Stomach (tissue), 8 donors: ENCODE measurements at regions not wholly inside any gene's neighbourhood (a gene's known extent, or its start where the extent isn't known, plus 50 kb on each side); places are given as distances from the start of the nearest gene placed in this dataset.

Experiments
- DNase-seq, 2 donors: peaks; one replicate each; pipeline versions ENCODE4 v3.0.0 to v3.0.0-alpha.2; 2013 to 2019
- H3K27ac ChIP-seq, 5 donors: fragments of 200-600 bp in 4 of 5; sonication (generic) in 4 of 5; one replicate each; pipeline ENCODE4 v1.5.1; 2013 to 2019; ENCODE audit warnings: mild to moderate bottlenecking in 1 of 5, moderate library complexity in 1 of 5
- H3K27me3 ChIP-seq, 3 donors: fragments of 200-600 bp; sonication (generic); one replicate each; pipeline ENCODE4 v1.5.1; 2017 to 2019; ENCODE audit warnings: mixed run types in 1 of 3
- H3K36me3 ChIP-seq, 4 donors: fragments of 200-600 bp; sonication (generic); 1 replicate in 3 of 4; 2 replicates in 1 of 4; pipeline ENCODE4 v1.5.1; 2016 to 2019
- H3K4me1 ChIP-seq, 4 donors: fragments of 200-600 bp; sonication (generic); one replicate each; pipeline ENCODE4 v1.5.1; 2016 to 2019
- H3K4me3 ChIP-seq, 4 donors: fragments of 200-600 bp; sonication (generic) in 3 of 4; one replicate each; pipeline ENCODE4 v1.5.1; 2016 to 2019; ENCODE audit warnings: mild to moderate bottlenecking in 1 of 4
- H3K9me3 ChIP-seq, 4 donors: fragments of 200-600 bp; sonication (generic); one replicate each; pipeline ENCODE4 v1.5.1; 2016 to 2019
- CTCF ChIP-seq, 7 experiments: fragments of 450-650 bp in 4 of 7; fragments of 200-600 bp in 3 of 7; sonication (generic) in 3 of 7; IDR thresholded peaks; one replicate each; pipeline ENCODE4 v1.5.1; 2016 to 2019; ENCODE audit warnings: antibody characterized with exemption in 7 of 7, control low read depth in 2 of 7, mild to moderate bottlenecking in 1 of 7
- EP300 ChIP-seq: sonication (generic); formaldehyde crosslinking; IDR thresholded peaks from one replicate; pipeline ENCODE4 v1.6.1; 2017; ENCODE audit warnings: antibody characterized with exemption
- POLR2A ChIP-seq, 4 donors: fragments of 450-650 bp; IDR thresholded peaks; one replicate each; pipeline ENCODE4 v1.6.1; 2016; ENCODE audit warnings: antibody characterized with exemption in 4 of 4, control low read depth in 2 of 4, mild to moderate bottlenecking in 1 of 4, moderate library complexity in 1 of 4
- POLR2AphosphoS5 ChIP-seq, 3 donors: sonication (generic); formaldehyde crosslinking; IDR thresholded peaks; one replicate each; pipeline ENCODE4 v1.6.1; 2016; ENCODE audit warnings: antibody characterized with exemption in 3 of 3
- WGBS, 5 donors: extraction: QIAGEN DNeasy Blood & Tissue Kit in 3 of 5; methylation state at CpG; one replicate each; pipeline versions ENCODE4 v1.1.5 to v1.1.7; 2013 to 2018; 5-methylcytosine and 5-hydroxymethylcytosine counted together
- intact Hi-C: fragments of 100-400 bp; cut with DNase I; formaldehyde crosslinking; loops from one replicate; pipeline ENCODE4 v1.15.1; 2023; ENCODE audit warnings: low total_unique reads
- donor health status: healthy with polysubstance abuse.
- donor health status: Bipolar disorder and iron deficiency.
- donor health status: healthy.

- DNase-seq, result peak in 1 of 2 donors; percentile 77
- no peaks in the 10 kb centered on the region for H3K9me3 ChIP-seq
- H3K4me3 ChIP-seq, result no peak overlapping the region
- peaks cover 12 to 55% (median 30%) of the 10 kb centered on the region in 4 donors for H3K4me1 ChIP-seq
- peak overlapping the region; percentile 19 to 84 (median 67) for H3K27ac ChIP-seq
- TF ChIP-seq POLR2A (IDR thresholded peaks at IDR 0.05) (no peak), CTCF (IDR thresholded peaks at IDR 0.05) (no peak), EP300 (peak; percentile 74), POLR2AphosphoS5 (IDR thresholded peaks at IDR 0.05) (peak; percentile 47 to 73 (median 50))
- no peaks in the 10 kb centered on the region for H3K36me3 ChIP-seq
- H3K27me3 ChIP-seq, result no peaks in the 10 kb centered on the region
- intact Hi-C loops, result no loop called here
- WGBS, 5 donors, result 35 to 58% (median 40%) methylated on average over 2 of the region's 2 CpGs
These were observed 50.1 kb upstream of the STK38L start for GRCh38 chr12:27193854-27194544.
